GM18858 (cell line): ENCODE measurements at regions not wholly inside any gene's neighbourhood (a gene's known extent, or its start where the extent isn't known, plus 50 kb on each side); places are given as distances from the start of the nearest gene placed in this dataset.
A peak's percentile ranks its signal among the peaks of the same experiment; 100 is the strongest.
"Not testable (repeated sequence)": the region's sequence is repeated elsewhere in the genome, so short reads cannot be mapped to it uniquely, and the experiment has no call there.

Experiments used
- ATAC-seq: cut with Tn5 transposase; IDR thresholded peaks from one replicate; pipeline ENCODE4 v1.9.1; 2021; ENCODE audit not compliant: unreplicated experiment

DNA sequence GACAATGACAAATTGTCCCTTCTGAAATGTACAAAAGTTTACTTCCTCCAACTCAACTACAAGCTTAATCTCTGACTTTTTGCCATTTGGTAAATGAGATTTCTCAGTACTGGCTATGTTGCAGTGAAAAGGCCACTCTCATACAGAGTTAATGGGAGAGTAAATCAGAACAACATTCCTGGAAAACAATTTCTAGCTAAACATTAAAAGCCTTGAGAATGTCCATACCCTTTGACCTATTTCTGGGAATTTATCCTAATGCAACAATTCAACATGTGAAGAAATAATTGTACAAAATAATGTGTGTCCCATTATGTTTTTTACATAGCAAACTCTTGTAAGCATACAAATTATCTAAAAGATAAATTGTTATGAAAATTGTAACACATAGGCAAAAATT is 56.3 kb upstream of the SPEF2 start:
- no peak for ATAC-seq

DNA sequence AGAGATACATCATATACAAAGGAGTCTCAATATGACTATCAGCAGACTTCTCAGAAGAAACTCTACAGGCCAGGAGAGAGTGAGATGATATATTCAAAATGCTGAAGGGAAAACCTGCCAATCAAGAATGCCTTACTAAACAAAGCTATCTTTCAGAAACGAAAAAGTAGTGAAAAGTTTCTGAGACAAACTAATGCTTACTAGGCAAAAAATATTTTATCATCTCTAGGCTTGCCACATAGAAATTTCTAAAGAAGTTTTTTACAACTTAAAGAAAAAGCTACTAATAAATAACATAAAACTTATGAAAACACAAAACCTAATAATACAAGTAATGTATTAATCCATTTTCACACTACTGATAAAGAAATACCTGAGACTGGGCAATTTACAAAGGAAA is 59.9 kb upstream of the SPEF2 start:
- ATAC-seq = no peak

DNA sequence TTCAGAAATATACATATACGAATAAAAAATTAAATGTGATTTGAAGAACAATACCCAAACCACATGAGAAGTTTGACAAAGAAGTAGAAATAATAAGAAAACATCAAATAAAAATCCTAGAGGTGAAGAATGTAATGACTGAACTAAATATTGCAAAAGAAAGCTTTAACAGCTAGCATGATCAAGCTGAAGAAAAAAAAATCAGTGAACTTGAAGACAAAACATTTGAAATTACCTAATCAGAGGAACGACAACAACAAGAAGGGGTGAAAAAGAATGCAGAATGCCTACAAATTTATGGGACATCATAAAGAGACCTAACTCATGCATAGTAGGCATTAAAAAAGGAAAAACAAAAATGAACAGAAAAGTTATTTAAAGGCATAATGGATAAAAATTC is 60.5 kb upstream of the SPEF2 start:
- no peak for ATAC-seq

DNA sequence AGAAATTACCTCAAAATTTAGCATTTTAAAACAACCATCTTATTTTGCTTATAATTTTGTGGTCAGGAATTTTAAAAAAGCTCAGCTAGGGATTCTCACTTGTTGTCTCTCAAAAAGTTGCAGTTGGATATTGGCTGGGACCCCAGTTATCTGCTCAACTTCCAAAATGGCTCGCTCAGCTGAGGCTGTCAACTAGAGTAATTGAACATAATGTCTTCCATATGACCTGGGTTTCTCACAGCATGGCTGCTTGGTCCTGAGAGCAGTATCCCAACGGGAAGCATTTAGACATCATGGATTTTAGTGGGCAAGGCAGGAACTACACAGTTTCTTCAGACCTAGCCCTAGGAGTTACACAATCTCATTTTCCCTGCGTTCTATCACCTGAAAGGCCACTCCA is 63.6 kb upstream of the SPEF2 start:
- no peak for ATAC-seq

DNA sequence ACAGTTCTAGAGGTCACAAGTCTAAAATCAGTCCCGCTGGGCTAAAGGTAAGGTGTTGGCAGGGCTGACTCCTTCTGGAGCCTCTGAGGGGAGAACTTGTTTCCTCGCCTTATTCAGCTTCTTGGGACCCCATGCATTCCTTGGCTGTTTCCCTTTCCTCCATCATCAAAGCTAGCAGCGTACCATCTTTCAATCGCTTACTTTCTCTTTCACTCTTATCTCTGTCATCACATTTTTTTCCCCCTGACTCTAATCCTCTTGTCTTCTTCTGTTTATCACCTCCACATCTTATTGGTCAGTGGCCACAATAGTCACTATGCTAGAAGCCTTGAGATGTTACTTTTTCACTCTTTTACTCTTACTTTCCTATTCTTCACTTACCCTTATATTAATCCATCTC is 72.5 kb upstream of the SPEF2 start:
- no peak for ATAC-seq

DNA sequence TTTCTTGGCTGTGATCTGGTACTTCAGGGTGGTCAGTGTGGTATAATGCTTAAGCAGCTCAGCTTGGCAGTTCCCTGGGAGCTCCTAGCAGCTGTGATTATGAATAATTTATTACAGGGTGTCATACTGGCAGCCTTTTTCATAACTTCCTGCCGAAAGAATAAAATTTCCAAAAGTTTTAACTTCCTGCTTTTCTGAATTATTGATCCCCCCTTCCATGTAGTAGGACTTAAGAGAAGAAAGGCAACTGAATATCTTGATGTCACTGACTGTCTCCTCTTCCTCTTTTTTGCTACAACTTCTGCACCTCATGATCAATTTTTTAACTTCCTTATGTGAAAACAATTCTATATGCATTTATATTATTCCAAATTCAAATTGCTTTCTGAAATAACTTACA is 74.3 kb upstream of the SPEF2 start:
- no peak for ATAC-seq

DNA sequence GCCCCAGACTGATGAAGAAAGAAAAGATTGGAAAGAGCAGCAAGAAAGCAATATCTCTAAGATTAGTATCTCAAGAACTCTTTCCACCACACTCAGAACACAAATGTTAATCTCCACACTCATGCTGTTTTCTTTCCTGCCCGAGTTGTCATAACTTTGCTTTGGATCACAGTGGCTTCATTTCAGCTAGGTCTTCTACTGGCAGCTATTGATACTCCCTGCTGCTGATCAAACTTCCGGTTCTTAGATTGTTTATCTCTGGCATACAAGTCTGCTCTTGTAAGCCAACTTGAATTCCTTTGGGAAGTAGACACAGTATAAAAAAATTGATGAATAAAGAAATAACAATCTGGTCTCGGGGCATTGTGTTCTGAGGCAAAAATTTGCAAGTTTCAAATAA is 77.7 kb upstream of the SPEF2 start:
- ATAC-seq = no peak

DNA sequence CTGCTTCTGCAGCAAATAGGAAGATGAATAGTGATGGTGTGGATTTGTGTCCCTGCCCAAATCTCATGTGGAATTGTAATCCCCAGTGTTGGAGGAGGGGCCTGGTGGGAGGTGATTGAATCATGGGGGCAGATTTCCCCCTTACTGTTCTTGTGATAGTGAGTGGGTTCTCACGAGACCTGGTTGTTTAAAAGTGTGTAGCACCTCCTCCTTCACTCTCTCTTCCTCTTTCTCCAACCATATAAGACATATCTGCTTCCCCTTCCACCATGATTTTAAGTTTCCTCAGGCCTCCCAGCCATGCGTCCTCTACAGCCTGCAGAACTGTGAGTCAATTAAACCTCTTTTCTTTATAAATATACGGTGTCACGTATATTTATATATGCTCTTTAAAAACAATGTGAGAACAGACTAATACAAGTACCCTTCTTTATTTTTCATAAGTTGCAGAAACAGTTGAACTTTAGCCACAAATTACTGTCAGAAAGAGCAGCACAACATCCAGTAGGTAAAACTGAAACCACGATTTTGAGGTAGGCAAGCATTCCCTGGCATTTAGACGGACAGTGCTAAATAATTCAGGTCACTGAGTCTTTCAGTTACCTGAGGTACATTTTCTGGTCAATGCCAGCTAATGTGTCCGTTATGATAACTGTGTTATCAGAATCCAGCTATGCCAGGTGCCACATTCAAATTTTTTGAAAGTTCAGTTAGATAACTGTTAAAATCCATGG is 79.3 kb upstream of the SPEF2 start:
- no peak for ATAC-seq

DNA sequence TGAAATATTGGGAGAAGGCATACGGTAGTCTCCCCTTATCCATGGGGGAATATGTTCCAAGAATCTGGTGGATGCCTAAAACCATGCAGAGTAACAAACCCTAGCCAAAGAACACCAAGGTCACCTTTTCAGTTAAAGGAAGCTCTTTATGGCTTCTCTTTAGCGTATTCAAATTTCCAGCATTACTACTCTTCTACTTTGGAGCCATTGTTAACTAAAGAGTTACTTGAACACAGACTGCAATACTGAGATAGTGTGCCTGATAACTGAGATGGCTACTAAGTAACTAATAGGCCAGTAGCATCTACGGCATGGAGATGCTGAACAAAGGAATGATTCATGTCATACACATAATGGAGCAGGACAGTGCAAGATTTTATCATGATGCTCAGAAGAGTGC is 84.5 kb upstream of the SPEF2 start:
- ATAC-seq = no peak

DNA sequence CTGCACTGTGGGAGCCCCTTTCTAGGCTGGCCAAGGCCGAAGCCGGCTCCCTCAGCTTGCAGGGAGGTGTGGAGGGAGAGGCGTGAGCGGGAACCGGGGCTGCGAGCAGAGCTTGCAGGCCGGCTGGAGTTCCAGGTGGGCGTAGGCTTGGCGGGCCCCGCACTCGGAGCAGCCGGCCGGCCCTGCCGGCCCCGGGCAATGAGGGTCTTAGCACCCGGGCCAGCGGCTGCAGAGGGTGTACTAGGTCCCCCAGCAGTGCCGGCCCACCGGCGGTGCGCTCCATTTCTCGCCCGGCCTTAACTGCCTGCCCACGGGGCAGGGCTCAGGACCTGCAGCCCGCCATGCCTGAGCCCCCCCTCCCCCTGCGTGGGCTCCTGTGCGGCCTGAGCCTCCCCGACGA is 86.1 kb upstream of the SPEF2 start:
- ATAC-seq = not testable (repeated sequence)

DNA sequence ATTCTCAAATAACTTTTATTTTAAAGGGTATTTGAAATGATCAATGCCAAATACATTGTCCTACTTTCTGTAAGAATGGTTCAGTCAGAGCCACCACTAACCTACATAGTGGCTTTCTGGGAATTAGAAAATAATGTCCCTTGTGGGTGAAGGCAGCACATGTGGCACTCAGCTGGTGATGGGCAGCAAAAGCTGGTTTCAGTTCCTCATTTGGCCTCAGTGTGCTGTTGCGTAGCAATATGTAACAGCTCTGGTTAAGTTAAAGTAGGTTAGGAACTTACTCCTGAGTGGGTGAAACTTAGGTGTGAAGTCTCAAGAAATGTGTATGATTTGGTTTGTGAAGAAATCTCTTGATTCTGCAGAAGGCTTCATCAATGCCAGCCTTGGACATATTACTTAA is 99.6 kb upstream of the SPEF2 start:
- ATAC-seq = peak; percentile 100

DNA sequence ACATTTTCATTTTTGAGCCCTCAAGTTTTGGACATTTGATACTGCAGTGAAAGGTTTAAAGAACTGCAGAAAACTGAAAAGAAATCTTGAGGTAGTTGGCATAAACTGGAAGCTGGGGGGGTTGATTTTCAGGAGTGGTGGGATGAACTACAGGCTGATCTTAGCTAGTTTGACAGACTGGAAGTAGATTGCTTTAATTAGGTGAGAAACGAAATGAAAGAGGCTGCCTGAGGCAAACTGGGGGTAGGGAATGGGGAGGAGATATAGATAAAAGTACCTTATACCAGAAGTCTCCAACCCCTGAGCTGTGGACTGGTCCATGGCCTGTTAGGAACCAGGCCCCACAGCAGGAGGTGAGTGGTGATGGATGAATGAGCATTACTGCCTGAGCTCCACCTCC is 101.4 kb upstream of the SPEF2 start:
- no peak for ATAC-seq

DNA sequence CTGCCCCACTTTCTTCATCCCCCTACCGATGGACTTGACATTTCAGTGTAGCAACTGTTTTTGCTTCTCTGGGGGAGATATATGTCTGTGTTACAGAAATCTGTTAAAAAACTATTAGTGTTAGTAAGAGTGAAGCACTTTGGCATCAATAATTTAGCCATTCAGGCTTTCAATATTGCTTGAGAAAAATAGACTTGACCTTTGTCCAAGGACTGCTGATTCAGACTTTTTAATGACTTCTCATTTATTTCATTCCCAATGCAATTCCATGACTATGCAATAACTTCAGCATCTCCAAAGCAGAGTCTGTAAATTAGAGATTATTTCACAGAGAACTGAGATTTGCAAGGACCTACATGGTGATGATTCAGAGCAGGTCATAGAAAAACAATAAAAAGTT is 104.1 kb upstream of the SPEF2 start:
- no peak for ATAC-seq

DNA sequence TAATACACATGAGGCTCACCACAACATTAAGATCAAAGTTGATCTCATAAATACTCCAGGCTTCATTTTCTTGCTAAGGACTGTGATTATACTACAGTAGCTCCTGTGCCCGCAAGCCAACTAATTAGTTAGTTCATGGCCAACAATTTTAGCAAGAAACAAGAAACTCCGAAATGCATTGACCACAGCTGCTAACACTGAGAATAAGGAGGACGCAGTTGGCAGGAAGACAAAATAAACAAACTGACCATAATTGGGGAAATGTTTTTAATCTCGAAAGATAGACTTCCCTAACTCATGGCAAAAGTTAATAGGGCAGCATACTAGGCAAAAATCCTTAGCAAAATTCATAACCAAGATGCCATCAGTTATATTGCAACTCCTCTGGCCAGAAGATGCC is 115.5 kb upstream of the SPEF2 start:
- ATAC-seq = no peak

DNA sequence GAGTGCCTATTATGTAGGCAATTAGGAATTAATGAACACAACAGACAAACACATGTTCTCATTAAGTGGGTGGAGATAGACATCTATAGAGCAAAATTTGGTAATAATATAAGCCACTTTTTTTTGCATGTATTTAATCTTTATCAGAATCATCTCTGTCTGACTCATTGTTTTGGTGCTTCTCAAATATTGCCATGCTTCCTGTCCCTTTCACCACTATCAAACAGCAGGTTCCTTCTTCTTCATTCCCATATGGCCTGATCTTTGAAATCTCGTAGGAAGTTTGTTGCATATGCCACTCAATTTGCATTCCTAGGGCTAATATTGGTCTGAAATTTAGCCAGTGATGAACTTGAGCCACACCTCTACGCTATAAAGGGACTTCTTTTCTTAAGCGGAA is 128.9 kb upstream of the SPEF2 start:
- ATAC-seq = no peak

DNA sequence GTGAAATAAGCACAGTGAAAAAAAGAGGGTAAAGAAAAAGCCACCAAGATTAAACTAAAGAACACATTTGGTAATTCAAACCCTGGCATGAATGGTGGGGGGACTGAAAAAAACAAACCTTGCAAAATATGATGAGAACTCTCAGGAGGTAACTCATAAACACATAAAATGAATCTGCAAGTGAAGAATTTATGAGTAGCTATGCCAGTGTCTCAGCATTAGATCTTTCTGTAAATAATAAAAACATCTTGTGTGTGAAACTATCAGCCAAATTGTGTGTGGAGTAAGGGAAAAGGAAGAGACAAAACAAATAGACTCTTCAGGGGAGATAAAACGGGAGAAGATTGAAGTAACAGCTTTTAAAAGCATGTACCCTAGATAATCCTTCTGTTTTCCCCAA is 129.6 kb upstream of the SPEF2 start:
- ATAC-seq = no peak

DNA sequence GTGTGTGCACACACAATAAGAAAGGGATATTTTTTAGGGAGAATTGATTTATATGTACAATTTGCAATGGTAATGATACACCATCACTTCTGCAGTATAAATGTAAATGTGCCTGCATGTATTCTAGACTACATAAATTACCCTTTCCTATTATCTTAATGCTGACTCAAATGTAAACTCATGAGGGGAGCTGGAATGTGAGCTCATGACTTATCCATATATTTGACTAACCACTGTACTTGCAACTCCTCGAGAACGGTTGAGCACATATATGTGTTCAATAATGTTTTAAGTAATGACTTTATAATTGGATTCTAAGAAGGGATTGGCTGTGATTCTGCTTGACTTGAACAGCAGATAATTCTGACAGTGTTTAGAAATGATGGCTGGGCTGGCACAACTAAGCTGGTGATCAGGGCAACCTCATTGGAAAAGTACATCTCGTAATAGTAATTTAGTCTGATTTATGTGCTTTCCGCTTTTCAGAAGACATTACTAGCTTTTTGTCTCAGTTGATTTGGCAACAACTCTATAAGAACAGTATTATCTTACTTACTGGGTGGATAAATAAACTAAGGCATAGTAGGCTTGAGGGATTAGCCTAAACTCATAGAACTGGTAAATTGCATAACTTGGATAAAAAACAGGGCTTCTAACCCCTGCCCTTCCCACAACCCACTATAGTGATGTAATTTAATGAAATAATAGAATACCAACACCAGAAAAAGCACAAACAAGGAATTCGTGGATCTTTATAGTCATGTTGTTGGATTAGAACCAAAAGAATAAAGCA is 130.2 kb upstream of the SPEF2 start:
- no peak for ATAC-seq

DNA sequence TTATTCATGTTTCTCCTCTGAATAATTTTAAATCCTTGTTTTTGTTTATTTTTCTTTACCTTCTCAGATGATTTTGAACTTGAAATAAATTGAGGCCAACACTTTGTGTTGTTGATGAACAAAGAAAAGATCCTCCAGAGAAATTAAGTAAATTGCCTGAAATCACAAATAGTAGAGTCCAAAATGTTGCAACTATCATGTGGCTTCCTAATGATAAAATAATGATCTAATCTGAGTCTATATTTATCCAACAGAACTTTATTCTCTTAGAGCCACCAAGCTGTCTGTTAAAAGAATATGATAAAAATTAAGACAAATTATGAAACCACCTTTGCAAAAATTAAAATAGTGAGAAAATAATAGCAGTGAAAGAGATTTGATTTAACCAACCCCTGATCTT is 132.2 kb upstream of the SPEF2 start:
- ATAC-seq = no peak

DNA sequence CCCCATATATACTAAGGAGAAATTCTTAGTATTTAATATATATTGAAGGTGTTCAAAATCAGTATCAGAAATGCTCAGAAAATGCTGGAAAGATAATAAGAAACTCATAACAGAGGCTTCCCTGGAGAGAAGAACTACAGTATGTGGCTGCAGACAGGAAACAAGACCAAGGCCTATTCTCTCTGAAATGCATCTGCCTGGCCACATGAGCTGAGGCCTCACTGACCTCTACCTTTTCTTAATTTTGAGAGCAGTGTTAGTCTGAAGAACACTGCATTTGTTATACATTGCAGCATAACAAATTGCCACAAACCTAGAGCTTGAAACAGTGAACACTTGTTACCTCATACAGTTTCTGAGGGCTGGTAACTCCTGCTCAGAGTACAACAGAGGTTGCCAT is 133.4 kb upstream of the SPEF2 start:
- no peak for ATAC-seq

DNA sequence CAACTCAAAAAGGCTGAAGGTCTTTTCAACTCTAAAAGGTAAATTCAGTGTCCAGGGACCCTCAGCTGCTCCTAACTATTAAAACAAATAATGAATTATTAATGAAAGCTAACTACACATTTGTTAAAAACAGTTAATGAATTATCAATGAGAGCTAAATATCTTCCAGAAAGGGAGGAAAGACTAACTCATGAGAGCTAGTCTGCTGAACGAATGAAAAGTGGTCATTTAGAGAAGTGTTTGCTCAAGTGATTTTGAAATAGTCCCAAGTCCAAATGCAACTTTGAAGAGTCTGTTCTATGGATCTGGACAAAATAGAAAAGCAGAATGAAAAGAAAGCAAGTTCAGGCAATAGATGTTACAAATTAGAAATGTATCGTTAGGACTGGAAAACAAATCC is 133.9 kb upstream of the SPEF2 start:
- ATAC-seq = no peak

DNA sequence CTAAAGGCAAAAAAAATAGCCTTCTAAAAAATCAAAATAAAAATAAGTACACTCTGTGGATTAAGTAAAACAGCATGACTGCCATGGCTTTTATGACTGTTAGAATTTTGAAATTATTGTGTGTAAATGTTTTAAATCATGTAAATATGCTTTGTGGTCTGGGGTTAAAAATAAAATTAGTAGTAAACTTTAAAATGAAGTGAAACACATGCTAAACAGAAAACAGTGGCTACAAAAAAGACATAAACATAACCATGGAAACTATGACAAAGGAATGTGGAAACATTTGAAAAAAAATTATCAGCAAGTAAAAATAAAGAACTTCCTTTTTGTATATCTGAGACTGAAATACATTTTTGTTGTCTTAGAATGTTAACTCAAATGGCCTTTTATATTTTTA is 134.5 kb upstream of the SPEF2 start:
- no peak for ATAC-seq

DNA sequence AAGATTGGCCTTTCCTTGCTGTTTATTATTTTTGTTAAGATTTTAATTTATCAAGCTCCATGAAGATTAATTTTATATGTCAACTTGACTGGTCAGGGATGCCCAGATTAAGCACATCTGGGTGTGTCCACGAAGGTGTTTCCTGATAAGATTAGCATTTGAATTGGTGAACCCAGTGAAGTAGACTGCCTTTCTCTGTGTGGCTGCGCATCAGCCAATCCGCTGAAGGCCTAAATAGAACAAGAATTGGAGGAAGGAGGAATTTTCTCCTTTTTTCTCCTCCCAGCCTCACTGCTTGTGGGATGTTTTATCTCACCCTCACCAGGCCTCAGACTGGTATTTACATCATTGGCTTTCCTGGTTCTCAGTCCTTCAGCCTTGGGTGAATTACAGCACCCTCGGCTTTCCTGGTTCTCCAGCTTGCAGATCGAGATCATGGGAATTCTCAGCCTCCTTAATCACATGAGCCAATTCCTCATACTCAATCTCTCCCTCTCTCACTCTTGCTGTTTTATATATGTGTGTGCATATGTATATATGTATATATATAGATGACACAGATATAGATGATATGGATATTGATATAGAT is 135.4 kb upstream of the SPEF2 start:
- ATAC-seq = no peak
